ENCODE measurements at regions not wholly inside any gene's neighbourhood (a gene's known extent, or its start where the extent isn't known, plus 50 kb on each side); places are given as distances from the start of the nearest gene placed in this dataset.

DNA sequence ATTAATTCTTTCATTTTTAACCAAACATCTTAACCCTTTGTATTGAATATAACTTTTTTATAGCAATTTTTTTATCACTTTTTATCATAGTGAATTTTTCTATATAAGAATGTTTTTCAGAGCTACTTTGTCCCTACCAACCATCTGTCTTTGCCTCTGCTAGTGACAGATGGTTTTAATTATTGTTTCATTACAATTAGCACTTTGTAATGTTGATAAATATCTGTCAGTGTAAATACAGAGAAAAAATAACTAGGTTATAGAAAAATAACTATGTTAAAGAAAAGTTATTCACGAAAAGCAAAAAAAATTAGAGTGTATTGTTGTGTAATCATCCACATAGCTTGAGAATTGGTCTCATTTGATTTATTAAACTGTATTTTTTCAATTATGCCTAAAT lies 91.0 kb upstream of the CDH19 start:
- TF ChIP-seq EZH2 (IDR thresholded peaks at IDR 0.05; ENCODE audit: borderline replicate concordance) (no peak), EZH2phosphoT487 (IDR thresholded peaks at IDR 0.05; ENCODE audit: low read depth, severe bottlenecking, unreplicated experiment) (no peak)
- TF ChIP-seq, protein P1, sequence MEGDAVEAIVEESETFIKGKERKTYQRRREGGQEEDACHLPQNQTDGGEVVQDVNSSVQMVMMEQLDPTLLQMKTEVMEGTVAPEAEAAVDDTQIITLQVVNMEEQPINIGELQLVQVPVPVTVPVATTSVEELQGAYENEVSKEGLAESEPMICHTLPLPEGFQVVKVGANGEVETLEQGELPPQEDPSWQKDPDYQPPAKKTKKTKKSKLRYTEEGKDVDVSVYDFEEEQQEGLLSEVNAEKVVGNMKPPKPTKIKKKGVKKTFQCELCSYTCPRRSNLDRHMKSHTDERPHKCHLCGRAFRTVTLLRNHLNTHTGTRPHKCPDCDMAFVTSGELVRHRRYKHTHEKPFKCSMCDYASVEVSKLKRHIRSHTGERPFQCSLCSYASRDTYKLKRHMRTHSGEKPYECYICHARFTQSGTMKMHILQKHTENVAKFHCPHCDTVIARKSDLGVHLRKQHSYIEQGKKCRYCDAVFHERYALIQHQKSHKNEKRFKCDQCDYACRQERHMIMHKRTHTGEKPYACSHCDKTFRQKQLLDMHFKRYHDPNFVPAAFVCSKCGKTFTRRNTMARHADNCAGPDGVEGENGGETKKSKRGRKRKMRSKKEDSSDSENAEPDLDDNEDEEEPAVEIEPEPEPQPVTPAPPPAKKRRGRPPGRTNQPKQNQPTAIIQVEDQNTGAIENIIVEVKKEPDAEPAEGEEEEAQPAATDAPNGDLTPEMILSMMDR (IDR thresholded peaks at IDR 0.05; ENCODE audit: poor library complexity): no peak

Data from hepatocyte (in vitro differentiated cells).